H1 (cell line): ENCODE measurements at regions not wholly inside any gene's neighbourhood (a gene's known extent, or its start where the extent isn't known, plus 50 kb on each side); places are given as distances from the start of the nearest gene placed in this dataset.

ENCODE experiments used
- JUN ChIP-seq: IDR thresholded peaks from 2 replicates; pipeline ENCODE4 v1.6.1; 2011; ENCODE audit warnings: low read depth, mild to moderate bottlenecking, improper control_type of control experiment, low read length
- POLR2AphosphoS5 ChIP-seq: IDR thresholded peaks from 2 replicates; pipeline ENCODE4 v1.6.1; 2011; ENCODE audit warnings: low read depth, low read length
- POU5F1 ChIP-seq: IDR thresholded peaks from 2 replicates; pipeline ENCODE4 v1.6.1; 2011; ENCODE audit warnings: low read depth, mild to moderate bottlenecking, low read length, moderate library complexity
- SAP30 ChIP-seq: fragments of 300-600 bp; sonication (generic); IDR thresholded peaks from 2 replicates; pipeline ENCODE4 v1.7.1; 2012; ENCODE audit warnings: low read length, moderate library complexity, mild to moderate bottlenecking, inconsistent platforms; ENCODE audit not compliant: insufficient read depth, insufficient replicate concordance
- SP1 ChIP-seq: IDR thresholded peaks from 2 replicates; pipeline ENCODE4 v1.6.1; 2011; ENCODE audit warnings: low read depth, low read length
- SUZ12 ChIP-seq: fragments of 200-600 bp; sonication (generic); IDR thresholded peaks from 2 replicates; pipeline ENCODE4 v1.6.1; 2012; ENCODE audit warnings: mild to moderate bottlenecking, inconsistent platforms, low read length, moderate library complexity, mixed read lengths
- TAF7 ChIP-seq: optimal IDR thresholded peaks from 2 replicates; pipeline ENCODE3; 2011; ENCODE audit warnings: low read depth, mild to moderate bottlenecking, inconsistent platforms, low read length, moderate library complexity, borderline replicate concordance
- TF ChIP-seq, protein P1 (sequence below): fragments of 300-600 bp; sonication (generic); IDR thresholded peaks from 2 replicates; pipeline ENCODE4 v1.7.1; 2012; ENCODE audit warnings: low read length, moderate library complexity, mild to moderate bottlenecking, inconsistent platforms; ENCODE audit not compliant: insufficient replicate concordance

DNA sequence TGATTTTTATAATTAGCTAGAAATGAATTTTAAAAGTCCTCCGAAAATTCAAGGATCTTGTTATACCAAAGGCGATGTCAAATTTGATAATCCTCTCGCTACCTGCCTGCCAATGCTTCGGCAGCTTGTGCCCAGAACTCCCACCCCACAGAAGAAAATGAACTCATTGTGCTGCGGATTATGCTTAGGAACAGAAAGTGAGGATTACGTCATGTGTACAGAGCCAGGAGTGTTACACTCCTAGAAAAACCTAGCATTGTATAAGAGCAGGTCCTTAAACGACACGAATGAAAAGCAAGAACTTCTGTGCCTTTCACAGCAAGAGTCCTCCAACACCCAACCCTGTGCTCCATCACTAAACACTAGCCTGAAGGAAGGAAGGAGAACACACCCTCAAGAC is 168.3 kb downstream of the RNF152 start (continued):
- TF ChIP-seq, protein P1, sequence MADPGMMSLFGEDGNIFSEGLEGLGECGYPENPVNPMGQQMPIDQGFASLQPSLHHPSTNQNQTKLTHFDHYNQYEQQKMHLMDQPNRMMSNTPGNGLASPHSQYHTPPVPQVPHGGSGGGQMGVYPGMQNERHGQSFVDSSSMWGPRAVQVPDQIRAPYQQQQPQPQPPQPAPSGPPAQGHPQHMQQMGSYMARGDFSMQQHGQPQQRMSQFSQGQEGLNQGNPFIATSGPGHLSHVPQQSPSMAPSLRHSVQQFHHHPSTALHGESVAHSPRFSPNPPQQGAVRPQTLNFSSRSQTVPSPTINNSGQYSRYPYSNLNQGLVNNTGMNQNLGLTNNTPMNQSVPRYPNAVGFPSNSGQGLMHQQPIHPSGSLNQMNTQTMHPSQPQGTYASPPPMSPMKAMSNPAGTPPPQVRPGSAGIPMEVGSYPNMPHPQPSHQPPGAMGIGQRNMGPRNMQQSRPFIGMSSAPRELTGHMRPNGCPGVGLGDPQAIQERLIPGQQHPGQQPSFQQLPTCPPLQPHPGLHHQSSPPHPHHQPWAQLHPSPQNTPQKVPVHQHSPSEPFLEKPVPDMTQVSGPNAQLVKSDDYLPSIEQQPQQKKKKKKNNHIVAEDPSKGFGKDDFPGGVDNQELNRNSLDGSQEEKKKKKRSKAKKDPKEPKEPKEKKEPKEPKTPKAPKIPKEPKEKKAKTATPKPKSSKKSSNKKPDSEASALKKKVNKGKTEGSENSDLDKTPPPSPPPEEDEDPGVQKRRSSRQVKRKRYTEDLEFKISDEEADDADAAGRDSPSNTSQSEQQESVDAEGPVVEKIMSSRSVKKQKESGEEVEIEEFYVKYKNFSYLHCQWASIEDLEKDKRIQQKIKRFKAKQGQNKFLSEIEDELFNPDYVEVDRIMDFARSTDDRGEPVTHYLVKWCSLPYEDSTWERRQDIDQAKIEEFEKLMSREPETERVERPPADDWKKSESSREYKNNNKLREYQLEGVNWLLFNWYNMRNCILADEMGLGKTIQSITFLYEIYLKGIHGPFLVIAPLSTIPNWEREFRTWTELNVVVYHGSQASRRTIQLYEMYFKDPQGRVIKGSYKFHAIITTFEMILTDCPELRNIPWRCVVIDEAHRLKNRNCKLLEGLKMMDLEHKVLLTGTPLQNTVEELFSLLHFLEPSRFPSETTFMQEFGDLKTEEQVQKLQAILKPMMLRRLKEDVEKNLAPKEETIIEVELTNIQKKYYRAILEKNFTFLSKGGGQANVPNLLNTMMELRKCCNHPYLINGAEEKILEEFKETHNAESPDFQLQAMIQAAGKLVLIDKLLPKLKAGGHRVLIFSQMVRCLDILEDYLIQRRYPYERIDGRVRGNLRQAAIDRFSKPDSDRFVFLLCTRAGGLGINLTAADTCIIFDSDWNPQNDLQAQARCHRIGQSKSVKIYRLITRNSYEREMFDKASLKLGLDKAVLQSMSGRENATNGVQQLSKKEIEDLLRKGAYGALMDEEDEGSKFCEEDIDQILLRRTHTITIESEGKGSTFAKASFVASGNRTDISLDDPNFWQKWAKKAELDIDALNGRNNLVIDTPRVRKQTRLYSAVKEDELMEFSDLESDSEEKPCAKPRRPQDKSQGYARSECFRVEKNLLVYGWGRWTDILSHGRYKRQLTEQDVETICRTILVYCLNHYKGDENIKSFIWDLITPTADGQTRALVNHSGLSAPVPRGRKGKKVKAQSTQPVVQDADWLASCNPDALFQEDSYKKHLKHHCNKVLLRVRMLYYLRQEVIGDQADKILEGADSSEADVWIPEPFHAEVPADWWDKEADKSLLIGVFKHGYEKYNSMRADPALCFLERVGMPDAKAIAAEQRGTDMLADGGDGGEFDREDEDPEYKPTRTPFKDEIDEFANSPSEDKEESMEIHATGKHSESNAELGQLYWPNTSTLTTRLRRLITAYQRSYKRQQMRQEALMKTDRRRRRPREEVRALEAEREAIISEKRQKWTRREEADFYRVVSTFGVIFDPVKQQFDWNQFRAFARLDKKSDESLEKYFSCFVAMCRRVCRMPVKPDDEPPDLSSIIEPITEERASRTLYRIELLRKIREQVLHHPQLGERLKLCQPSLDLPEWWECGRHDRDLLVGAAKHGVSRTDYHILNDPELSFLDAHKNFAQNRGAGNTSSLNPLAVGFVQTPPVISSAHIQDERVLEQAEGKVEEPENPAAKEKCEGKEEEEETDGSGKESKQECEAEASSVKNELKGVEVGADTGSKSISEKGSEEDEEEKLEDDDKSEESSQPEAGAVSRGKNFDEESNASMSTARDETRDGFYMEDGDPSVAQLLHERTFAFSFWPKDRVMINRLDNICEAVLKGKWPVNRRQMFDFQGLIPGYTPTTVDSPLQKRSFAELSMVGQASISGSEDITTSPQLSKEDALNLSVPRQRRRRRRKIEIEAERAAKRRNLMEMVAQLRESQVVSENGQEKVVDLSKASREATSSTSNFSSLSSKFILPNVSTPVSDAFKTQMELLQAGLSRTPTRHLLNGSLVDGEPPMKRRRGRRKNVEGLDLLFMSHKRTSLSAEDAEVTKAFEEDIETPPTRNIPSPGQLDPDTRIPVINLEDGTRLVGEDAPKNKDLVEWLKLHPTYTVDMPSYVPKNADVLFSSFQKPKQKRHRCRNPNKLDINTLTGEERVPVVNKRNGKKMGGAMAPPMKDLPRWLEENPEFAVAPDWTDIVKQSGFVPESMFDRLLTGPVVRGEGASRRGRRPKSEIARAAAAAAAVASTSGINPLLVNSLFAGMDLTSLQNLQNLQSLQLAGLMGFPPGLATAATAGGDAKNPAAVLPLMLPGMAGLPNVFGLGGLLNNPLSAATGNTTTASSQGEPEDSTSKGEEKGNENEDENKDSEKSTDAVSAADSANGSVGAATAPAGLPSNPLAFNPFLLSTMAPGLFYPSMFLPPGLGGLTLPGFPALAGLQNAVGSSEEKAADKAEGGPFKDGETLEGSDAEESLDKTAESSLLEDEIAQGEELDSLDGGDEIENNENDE, result no peak
- TF ChIP-seq POU5F1, result no peak
- no peak for TF ChIP-seq JUN
- TF ChIP-seq SAP30, result no peak
- TF ChIP-seq TAF7, result no peak
- TF ChIP-seq SUZ12, result no peak
- TF ChIP-seq POLR2AphosphoS5, result no peak
- no peak for TF ChIP-seq SP1
